ENCODE measurements at regions not wholly inside any gene's neighbourhood (a gene's known extent, or its start where the extent isn't known, plus 50 kb on each side); places are given as distances from the start of the nearest gene placed in this dataset.

GRCh38 chr9:86599561-86599960, 245.4 kb upstream of the TUT7 start:
- CTCF ChIA-PET = interaction anchor here (0.7 kb wide), 1 partner anchor 26 kb away, joined by 3 read pairs; no protein-coding TSS in a partner anchor

GRCh38 chr9:86598411-86599239, 244.4 kb upstream of the TUT7 start:
- CTCF ChIA-PET = interaction anchor here (1.6 kb wide), 1 partner anchor 112 kb away, joined by 3 read pairs; no protein-coding TSS in a partner anchor
- TF ChIP-seq CTCF (IDR thresholded peaks at IDR 0.05; ENCODE audit: insufficient read depth, low read length, missing control alignments) = no peak
- POLR2A ChIA-PET = no interaction called here
- H3K4me3 ChIP-seq (ENCODE audit: low read depth, low read length) = no peak overlapping the region
- no peak for DNase-seq (ENCODE audit: low read depth, low spot score)

More at GRCh38 chr9:86599561-86599960, 245.4 kb upstream of the TUT7 start:
- DNase-seq (ENCODE audit: low read depth, low spot score) = no peak
- TF ChIP-seq CTCF (IDR thresholded peaks at IDR 0.05; ENCODE audit: insufficient read depth, low read length, missing control alignments) = no peak
- no peak overlapping the region for H3K4me3 ChIP-seq (ENCODE audit: low read depth, low read length)
- POLR2A ChIA-PET = no interaction called here

- ChIA-PET CTCF (no interaction called here), POLR2A (no interaction called here)
- H3K4me3 ChIP-seq (ENCODE audit: low read depth, low read length) = no peak overlapping the region
- TF ChIP-seq CTCF (IDR thresholded peaks at IDR 0.05; ENCODE audit: insufficient read depth, low read length, missing control alignments) = no peak
- DNase-seq (ENCODE audit: low read depth, low spot score) = no peak
Observed at GRCh38 chr9:86594724-86595123, 240.5 kb upstream of the TUT7 start.

GRCh38 chr9:86591472-86591871, 237.3 kb upstream of the TUT7 start:
- ChIA-PET CTCF (no interaction called here), POLR2A (interaction anchor here (0.6 kb wide), 1 partner anchor 225 kb away, joined by 3 read pairs; no protein-coding TSS in a partner anchor)
- H3K4me3 ChIP-seq (ENCODE audit: low read depth, low read length) = no peak overlapping the region
- DNase-seq (ENCODE audit: low read depth, low spot score) = no peak
- no peak for TF ChIP-seq CTCF (IDR thresholded peaks at IDR 0.05; ENCODE audit: insufficient read depth, low read length, missing control alignments)

GRCh38 chr9:86589730-86590129, 235.5 kb upstream of the TUT7 start:
- CTCF ChIA-PET = no interaction called here
- no peak for TF ChIP-seq CTCF (IDR thresholded peaks at IDR 0.05; ENCODE audit: insufficient read depth, low read length, missing control alignments)
- DNase-seq (ENCODE audit: low read depth, low spot score) = no peak
- H3K4me3 ChIP-seq (ENCODE audit: low read depth, low read length) = no peak overlapping the region
- POLR2A ChIA-PET = no interaction called here

- ChIA-PET POLR2A (no interaction called here), CTCF (no interaction called here)
- no peak for TF ChIP-seq CTCF (IDR thresholded peaks at IDR 0.05; ENCODE audit: insufficient read depth, low read length, missing control alignments)
- H3K4me3 ChIP-seq (ENCODE audit: low read depth, low read length) = no peak overlapping the region
- no peak for DNase-seq (ENCODE audit: low read depth, low spot score)
Observed at GRCh38 chr9:86589273-86589672, 235.1 kb upstream of the TUT7 start.
